Nephron (organoid): ENCODE measurements at regions not wholly inside any gene's neighbourhood (a gene's known extent, or its start where the extent isn't known, plus 50 kb on each side); places are given as distances from the start of the nearest gene placed in this dataset.

ENCODE experiments used
- H3K27ac Mint-ChIP-seq, 3 experiments: 2 replicates each; pipeline ENCODE4 v1.8.0; 2020; ENCODE audit warnings: mixed read lengths in 3 of 3, mild to moderate bottlenecking in 2 of 3, moderate library complexity in 1 of 3
- H3K27me3 Mint-ChIP-seq: 2 replicates; pipeline ENCODE4 v1.8.0; 2021; ENCODE audit warnings: low read depth, mild to moderate bottlenecking, moderate library complexity, mixed read lengths
- H3K36me3 Mint-ChIP-seq: 2 replicates; pipeline ENCODE4 v1.8.0; 2020; ENCODE audit warnings: low read depth, mixed read lengths
- H3K4me1 Mint-ChIP-seq: 2 replicates; pipeline ENCODE4 v1.8.0; 2020; ENCODE audit warnings: mixed read lengths
- H3K4me3 Mint-ChIP-seq, 3 experiments: 2 replicates each; pipeline ENCODE4 v1.8.0; 2020; ENCODE audit warnings: mild to moderate bottlenecking in 3 of 3, mixed read lengths in 3 of 3, moderate library complexity in 2 of 3
- H3K9me3 Mint-ChIP-seq: 2 replicates; pipeline ENCODE4 v1.8.0; 2020; ENCODE audit warnings: mixed read lengths
- TF ChIP-seq, protein P1 (sequence below), 3 experiments: fragments of 200-600 bp; sonication (generic); IDR thresholded peaks; one replicate each; pipeline ENCODE4 v1.5.0; 2021; ENCODE audit warnings: antibody characterized with exemption in 3 of 3; ENCODE audit not compliant: unreplicated experiment in 3 of 3

DNA sequence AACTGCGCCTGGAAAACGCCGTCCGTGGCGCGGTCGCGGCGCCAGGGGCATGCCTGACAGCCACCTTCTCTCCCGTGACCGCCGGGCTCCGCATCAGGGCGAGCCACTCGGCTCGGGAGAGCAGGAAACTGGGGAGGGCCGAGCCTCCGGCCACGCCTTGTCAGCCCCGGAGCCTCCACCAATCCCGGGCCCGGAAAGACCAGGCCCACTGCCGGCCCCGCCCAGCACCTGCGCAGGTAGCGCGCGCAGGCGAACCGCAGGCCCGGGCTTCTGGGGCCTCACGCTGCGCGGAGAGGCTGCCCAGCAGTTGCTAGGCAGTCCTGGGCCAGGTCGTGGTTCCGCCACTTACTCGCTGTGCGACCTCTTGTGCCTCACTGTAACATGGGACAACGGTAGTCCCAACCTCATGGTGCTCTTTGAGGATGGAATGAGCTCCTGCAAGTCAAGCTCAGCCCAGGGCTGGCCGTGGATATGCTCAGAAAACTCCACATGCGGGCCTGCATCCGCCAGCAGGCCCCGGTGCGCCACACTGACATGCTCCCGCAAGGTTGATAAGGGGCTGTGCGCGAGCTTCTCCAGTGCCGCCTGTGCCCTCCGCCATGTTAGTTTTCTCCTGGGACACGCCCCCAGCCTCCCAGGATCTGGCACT is 97.1 kb downstream of the INHBB start:
- no peak overlapping the region for H3K27ac Mint-ChIP-seq
- TF ChIP-seq, protein P1, sequence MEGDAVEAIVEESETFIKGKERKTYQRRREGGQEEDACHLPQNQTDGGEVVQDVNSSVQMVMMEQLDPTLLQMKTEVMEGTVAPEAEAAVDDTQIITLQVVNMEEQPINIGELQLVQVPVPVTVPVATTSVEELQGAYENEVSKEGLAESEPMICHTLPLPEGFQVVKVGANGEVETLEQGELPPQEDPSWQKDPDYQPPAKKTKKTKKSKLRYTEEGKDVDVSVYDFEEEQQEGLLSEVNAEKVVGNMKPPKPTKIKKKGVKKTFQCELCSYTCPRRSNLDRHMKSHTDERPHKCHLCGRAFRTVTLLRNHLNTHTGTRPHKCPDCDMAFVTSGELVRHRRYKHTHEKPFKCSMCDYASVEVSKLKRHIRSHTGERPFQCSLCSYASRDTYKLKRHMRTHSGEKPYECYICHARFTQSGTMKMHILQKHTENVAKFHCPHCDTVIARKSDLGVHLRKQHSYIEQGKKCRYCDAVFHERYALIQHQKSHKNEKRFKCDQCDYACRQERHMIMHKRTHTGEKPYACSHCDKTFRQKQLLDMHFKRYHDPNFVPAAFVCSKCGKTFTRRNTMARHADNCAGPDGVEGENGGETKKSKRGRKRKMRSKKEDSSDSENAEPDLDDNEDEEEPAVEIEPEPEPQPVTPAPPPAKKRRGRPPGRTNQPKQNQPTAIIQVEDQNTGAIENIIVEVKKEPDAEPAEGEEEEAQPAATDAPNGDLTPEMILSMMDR (IDR thresholded peaks at IDR 0.05; ENCODE audit: unreplicated experiment in 3 of 3) = no peak
- H3K36me3 Mint-ChIP-seq = no peaks in the 10 kb centered on the region
- peak overlapping the region; percentile 57 to 77 (median 76) for H3K4me3 Mint-ChIP-seq
- peaks cover 39% of the 10 kb centered on the region for H3K4me1 Mint-ChIP-seq
- H3K27me3 Mint-ChIP-seq = peaks cover 88% of the 10 kb centered on the region
- H3K9me3 Mint-ChIP-seq = no peaks in the 10 kb centered on the region

DNA sequence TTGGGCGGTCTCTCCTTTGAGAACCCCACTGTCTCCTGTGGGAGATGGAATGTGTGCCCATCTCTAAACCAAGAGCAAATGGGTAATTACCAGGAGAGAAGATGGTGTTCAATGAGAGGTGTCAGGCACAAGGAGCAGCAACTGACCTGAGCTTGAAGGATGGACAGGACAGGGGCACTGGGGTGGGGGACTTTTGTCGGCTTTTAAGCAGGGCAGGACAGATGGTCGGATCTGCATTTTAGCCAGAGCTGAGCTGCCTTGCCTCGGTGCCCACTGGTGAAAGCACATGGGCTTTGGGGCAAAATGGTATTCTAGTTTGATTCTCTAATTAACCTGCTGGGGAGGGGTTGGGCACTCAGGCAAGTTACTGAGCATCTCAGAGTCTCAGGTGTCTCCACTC is 98.0 kb downstream of the INHBB start:
- H3K9me3 Mint-ChIP-seq = no peaks in the 10 kb centered on the region
- peaks cover 85% of the 10 kb centered on the region for H3K27me3 Mint-ChIP-seq
- TF ChIP-seq, protein P1 (IDR thresholded peaks at IDR 0.05; ENCODE audit: unreplicated experiment in 3 of 3) = no peak
- H3K4me3 Mint-ChIP-seq = peak overlapping the region in 1 of 3 experiments; percentile 68
- no peaks in the 10 kb centered on the region for H3K36me3 Mint-ChIP-seq
- peaks cover 35% of the 10 kb centered on the region for H3K4me1 Mint-ChIP-seq
- H3K27ac Mint-ChIP-seq = no peak overlapping the region

DNA sequence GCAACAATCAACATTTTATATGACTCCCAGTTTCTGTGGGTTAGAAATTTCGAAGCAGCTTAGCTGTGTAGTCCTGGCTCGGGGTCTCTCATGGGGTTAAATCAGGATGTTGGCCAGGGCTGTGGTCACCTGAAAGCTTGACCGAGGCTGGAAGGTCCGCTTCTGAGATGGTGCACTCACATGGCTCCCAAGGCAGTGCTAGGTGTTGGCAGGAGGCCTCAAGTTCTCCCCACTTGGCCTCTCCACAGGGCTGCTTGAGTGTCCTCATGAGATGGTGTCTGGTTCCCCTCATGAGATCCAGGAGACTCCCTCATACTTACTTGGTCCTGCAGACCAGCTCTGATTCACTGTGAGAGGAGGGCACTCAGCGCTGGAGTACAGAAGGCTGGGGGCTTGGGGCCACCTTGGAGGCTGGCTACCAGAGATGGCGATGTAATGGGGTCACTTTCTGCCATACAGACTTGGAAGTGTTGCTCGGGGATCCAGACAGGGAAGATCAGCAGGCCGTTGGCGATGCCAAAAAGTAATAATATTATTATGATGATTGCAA is 98.8 kb downstream of the INHBB start:
- Mint-ChIP-seq H3K4me3 (no peak overlapping the region), H3K27ac (no peak overlapping the region), H3K9me3 (no peaks in the 10 kb centered on the region), H3K4me1 (peaks cover 28% of the 10 kb centered on the region), H3K27me3 (peaks cover 78% of the 10 kb centered on the region), H3K36me3 (no peaks in the 10 kb centered on the region)
- TF ChIP-seq, protein P1 (IDR thresholded peaks at IDR 0.05; ENCODE audit: unreplicated experiment in 3 of 3) = no peak

DNA sequence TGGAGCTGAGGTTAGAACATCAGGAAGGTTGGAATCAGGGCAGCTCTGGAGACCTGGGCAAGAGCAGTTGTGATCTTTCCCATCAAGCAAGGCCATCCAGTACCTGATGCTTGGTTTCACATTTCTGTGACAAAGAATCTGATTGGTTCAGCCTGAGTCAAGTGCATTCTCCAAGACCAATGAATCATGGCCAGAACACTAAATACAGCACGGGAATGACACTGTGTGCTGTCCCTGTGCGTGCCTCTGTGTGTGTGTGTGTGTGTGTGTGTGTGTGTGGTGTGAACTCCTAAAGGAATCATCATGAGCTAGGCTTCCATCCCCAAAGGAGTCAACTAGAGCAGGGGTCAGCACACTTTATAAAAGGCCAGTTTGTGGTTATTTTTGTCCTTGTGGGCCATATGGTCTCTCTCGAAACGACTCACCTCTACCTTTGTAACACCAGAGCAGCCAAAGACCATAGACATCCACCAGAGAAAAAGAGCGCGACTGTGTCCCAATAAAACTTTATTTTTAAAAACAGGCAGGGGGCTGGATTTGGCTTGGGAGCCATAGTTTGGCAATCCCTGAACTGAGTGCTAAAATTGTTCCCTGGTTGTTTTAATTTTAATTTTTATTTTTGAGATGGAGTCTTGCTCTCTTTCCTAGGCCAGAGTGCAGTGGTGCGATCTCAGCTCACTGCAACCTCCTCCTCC is 99.7 kb downstream of the INHBB start:
- Mint-ChIP-seq H3K36me3 (no peaks in the 10 kb centered on the region), H3K4me1 (peaks cover 23% of the 10 kb centered on the region), H3K27ac (no peak overlapping the region), H3K9me3 (no peaks in the 10 kb centered on the region), H3K4me3 (no peak overlapping the region), H3K27me3 (peaks cover 70% of the 10 kb centered on the region)
- TF ChIP-seq, protein P1 (IDR thresholded peaks at IDR 0.05; ENCODE audit: unreplicated experiment in 3 of 3) = no peak

DNA sequence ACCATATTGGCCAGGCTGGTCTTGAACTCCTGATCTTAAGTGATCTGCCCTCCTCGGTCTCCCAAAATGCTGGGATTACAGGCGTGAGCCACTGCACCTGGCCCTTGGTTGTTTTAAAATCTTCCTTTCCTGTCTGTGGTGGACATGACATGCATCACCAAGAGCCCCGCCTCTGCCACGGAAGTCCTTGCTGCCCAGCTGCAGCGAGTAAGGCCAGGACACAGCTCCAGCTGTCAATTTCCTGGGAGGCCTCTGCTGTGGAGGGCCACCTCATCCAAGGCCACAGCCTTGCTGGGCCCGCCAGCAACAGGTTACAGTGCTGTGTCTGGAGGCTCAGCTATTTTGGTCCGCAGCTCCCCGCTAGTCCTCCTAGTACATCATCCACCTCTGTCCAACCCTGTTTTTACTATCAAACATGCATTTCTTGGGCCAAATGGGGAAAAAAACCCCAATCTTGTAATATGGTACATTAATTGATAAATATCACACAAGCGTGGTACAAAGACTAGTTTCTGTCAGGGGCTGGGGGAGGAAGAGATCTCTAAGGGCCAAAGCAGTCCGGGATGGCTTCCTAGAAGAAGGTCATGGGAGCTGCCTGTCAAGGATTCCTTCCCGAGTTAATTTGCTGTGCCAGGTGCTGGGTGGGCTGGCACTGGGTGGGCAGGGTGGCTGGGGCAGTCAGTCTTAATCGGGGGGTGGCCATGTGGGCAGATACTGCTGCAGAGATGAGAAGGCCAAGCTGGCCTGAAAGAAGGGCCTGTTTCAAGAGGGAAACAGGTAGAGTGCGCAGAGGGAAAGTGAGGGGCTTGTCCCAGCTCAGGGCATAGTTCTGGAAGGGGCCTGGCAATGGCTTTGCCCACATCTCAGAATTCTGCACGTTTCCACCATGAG is 100.5 kb downstream of the INHBB start:
- Mint-ChIP-seq H3K4me1 (peaks cover 16% of the 10 kb centered on the region), H3K27me3 (peaks cover 64% of the 10 kb centered on the region), H3K36me3 (no peaks in the 10 kb centered on the region), H3K9me3 (no peaks in the 10 kb centered on the region), H3K4me3 (no peak overlapping the region), H3K27ac (no peak overlapping the region)
- TF ChIP-seq, protein P1 (IDR thresholded peaks at IDR 0.05; ENCODE audit: unreplicated experiment in 3 of 3) = no peak
